ENCODE measurements at regions not wholly inside any gene's neighbourhood (a gene's known extent, or its start where the extent isn't known, plus 50 kb on each side); places are given as distances from the start of the nearest gene placed in this dataset.
A peak's percentile ranks its signal among the peaks of the same experiment; 100 is the strongest.

GRCh38 chr16:73993878-73994277 lies 302.7 kb upstream of the PSMD7 start:
- no peak overlapping the region for H3K4me3 ChIP-seq (replicated peaks in 1 of 3; ENCODE audit: insufficient read depth in 1 of 3, low read depth in 2 of 3, low read length in 3 of 3)
- DNase-seq (ENCODE audit: low spot score) (no peak), FAIRE-seq (no peak), ATAC-seq (no peak)
- H3K36me3 ChIP-seq (replicated peaks in 1 of 2; ENCODE audit: control insufficient read depth in 1 of 2, insufficient read depth in 2 of 2, low read length in 2 of 2): no peaks in the 10 kb centered on the region
- H3K9ac ChIP-seq (ENCODE audit: insufficient read depth, low read depth, low read length): no peak overlapping the region
- H2AFZ ChIP-seq (ENCODE audit: low read length): no peak overlapping the region
- TF ChIP-seq ZNF710 (CRISPR knock-in tag; IDR thresholded peaks at IDR 0.05; ENCODE audit: borderline replicate concordance) (0 out of 2 replicates have a peak, but pooled peaks have one; percentile 20), TEAD2 (CRISPR knock-in tag; IDR thresholded peaks at IDR 0.05) (no peak), BORCS8-MEF2B (CRISPR knock-in tag; IDR thresholded peaks at IDR 0.05) (no peak), CEBPB (IDR thresholded peaks at IDR 0.05; ENCODE audit: borderline replicate concordance, low read depth, low read length) (peak; percentile 81), DBP (CRISPR knock-in tag; IDR thresholded peaks at IDR 0.05; ENCODE audit: not compliant biosample characterization) (no peak), ARNT (IDR thresholded peaks at IDR 0.05) (no peak), TGIF2 (CRISPR knock-in tag; IDR thresholded peaks at IDR 0.05) (no peak), ZNF335 (CRISPR knock-in tag; IDR thresholded peaks at IDR 0.05) (no peak), HDAC1 (CRISPR knock-in tag; IDR thresholded peaks at IDR 0.05) (no peak)
- CTCF ChIA-PET (ENCODE audit: low intra/inter-chr PET ratio, low total read pairs): no interaction called here
- peaks cover 16% of the 10 kb centered on the region for H3K4me1 ChIP-seq (ENCODE audit: insufficient read depth, low read length)
- H3K27me3 ChIP-seq (ENCODE audit: control insufficient read depth in 1 of 2, insufficient read depth in 2 of 2, low read length in 2 of 2): no peaks in the 10 kb centered on the region; a peak in 1 of 5 replicates
- no peaks in the 10 kb centered on the region for H3K9me3 ChIP-seq (ENCODE audit: low read length)
- H3K79me2 ChIP-seq (ENCODE audit: insufficient read depth, low read length): no peaks in the 10 kb centered on the region
- POLR2A ChIA-PET: no interaction called here
- intact Hi-C loops (cut with micrococcal nuclease; ENCODE audit: unreplicated experiment) (no loop called here), in situ Hi-C loops (cut with HindIII; ENCODE audit: extremely low pct_ligation_motif_present, low pct_unique_long_range_greater_than_20kb) (no loop called here)
- no TSS peak for BruUV-seq (replicated peaks)
- H4K20me1 ChIP-seq (ENCODE audit: insufficient read depth, low read length): no peaks in the 10 kb centered on the region
- 7% methylated on average over 1 of the region's 1 CpG for whole genome bisulfite sequencing (ENCODE audit: low lambda C conversion rate)
- no peak overlapping the region for H3K27ac ChIP-seq (ENCODE audit: extremely low read length, insufficient read depth, low read length)
- H3K4me2 ChIP-seq (ENCODE audit: low read depth, low read length): no peak overlapping the region

All from HepG2 (cell line).